Endodermal cell (in vitro differentiated cells): ENCODE measurements at regions not wholly inside any gene's neighbourhood (a gene's known extent, or its start where the extent isn't known, plus 50 kb on each side); places are given as distances from the start of the nearest gene placed in this dataset.

Experiments
- DNase-seq: peaks from one replicate; pipeline ENCODE4 v3.0.0-alpha.2; 2017
- H3K27ac ChIP-seq: 2 replicates; pipeline ENCODE4 v1.5.1; 2013; ENCODE audit warnings: mild to moderate bottlenecking, low read depth, low read length, moderate library complexity
- H3K27me3 ChIP-seq: 2 replicates; pipeline ENCODE4 v1.6.1; 2013; ENCODE audit warnings: mild to moderate bottlenecking, low read length, moderate library complexity; ENCODE audit not compliant: insufficient read depth, control insufficient read depth, poor library complexity, severe bottlenecking
- H3K36me3 ChIP-seq: 2 replicates; pipeline ENCODE4 v1.7.0; 2013; ENCODE audit warnings: mild to moderate bottlenecking, low read length, moderate library complexity; ENCODE audit not compliant: control insufficient read depth, insufficient read depth
- H3K4me1 ChIP-seq: one replicate; pipeline ENCODE4 v1.7.0; 2013; ENCODE audit warnings: low read length; ENCODE audit not compliant: control insufficient read depth, insufficient read depth
- H3K4me3 ChIP-seq: 2 replicates; pipeline ENCODE4 v1.5.1; 2013; ENCODE audit warnings: mild to moderate bottlenecking, low read length, moderate library complexity
- H3K9ac ChIP-seq: 2 replicates; pipeline ENCODE4 v1.6.1; 2013; ENCODE audit warnings: mild to moderate bottlenecking, low read length, moderate library complexity; ENCODE audit not compliant: poor library complexity, severe bottlenecking; ENCODE audit errors: extremely low read depth
- H3K9me3 ChIP-seq: 2 replicates; pipeline ENCODE4 v1.6.1; 2013; ENCODE audit warnings: mild to moderate bottlenecking, low read length, moderate library complexity; ENCODE audit not compliant: control insufficient read depth
- H3K27ac Mint-ChIP-seq: 2 replicates; pipeline ENCODE4 v1.8.0; 2020; ENCODE audit warnings: mixed read lengths
- H3K27me3 Mint-ChIP-seq: 2 replicates; pipeline ENCODE4 v1.8.0; 2021; ENCODE audit warnings: mild to moderate bottlenecking, mixed read lengths; ENCODE audit not compliant: insufficient read depth
- H3K36me3 Mint-ChIP-seq: 2 replicates; pipeline ENCODE4 v1.8.0; 2020; ENCODE audit warnings: low read depth, mixed read lengths
- H3K4me1 Mint-ChIP-seq: 2 replicates; pipeline ENCODE4 v1.8.0; 2020; ENCODE audit warnings: mixed read lengths
- H3K4me3 Mint-ChIP-seq: 2 replicates; pipeline ENCODE4 v1.8.0; 2020; ENCODE audit warnings: mild to moderate bottlenecking, moderate library complexity, mixed read lengths
- H3K9me3 Mint-ChIP-seq: 2 replicates; pipeline ENCODE4 v1.8.0; 2020; ENCODE audit warnings: mild to moderate bottlenecking, mixed read lengths
- WGBS, 2 experiments: methylation state at CpG; one replicate each; pipeline versions ENCODE4 v1.1.5 to v1.1.7; 2013; ENCODE audit warnings: missing lambda C conversion rate in 2 of 2, mixed read lengths in 1 of 2; ENCODE audit not compliant: insufficient coverage in 1 of 2, insufficient read length in 1 of 2; 5-methylcytosine and 5-hydroxymethylcytosine counted together
- TF ChIP-seq, protein P1 (sequence below): fragments of 200-600 bp; sonication (generic); conservative IDR thresholded peaks from 2 replicates; pipeline ENCODE4 v1.5.0; 2021; ENCODE audit warnings: antibody characterized with exemption, mild to moderate bottlenecking

DNA sequence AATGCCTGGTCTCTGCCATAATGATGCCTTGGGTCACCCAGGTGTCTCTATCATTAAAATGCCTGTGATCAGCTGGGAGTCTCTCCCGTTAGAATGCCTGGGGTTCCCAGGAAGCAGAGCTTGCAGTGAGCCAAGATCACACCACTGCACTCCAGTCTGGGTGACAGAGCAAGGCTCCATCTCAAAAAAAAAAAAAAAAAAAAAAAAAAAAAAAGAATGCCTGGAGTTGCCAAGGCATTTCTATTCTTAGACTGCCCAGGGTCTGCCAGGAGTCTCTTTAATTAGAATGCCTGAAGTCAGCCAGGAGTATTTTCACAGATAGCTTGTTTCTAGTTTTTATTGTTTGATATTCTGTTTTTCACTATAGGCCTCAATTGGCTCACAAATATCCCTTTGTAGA lies 1552.5 kb downstream of the UQCRFS1 start:
- H3K4me3 ChIP-seq, result no peak overlapping the region
- Mint-ChIP-seq H3K36me3 (no peaks in the 10 kb centered on the region), H3K27me3 (no peaks in the 10 kb centered on the region), H3K27ac (no peak overlapping the region), H3K4me1 (no peaks in the 10 kb centered on the region), H3K9me3 (peaks cover 95% of the 10 kb centered on the region), H3K4me3 (no peak overlapping the region)
- WGBS, 2 experiments, result 48% methylated on average over 1 of the region's 1 CpG; no CpG with 5 or more reads in 1 of the 2 experiments
- TF ChIP-seq, protein P1, sequence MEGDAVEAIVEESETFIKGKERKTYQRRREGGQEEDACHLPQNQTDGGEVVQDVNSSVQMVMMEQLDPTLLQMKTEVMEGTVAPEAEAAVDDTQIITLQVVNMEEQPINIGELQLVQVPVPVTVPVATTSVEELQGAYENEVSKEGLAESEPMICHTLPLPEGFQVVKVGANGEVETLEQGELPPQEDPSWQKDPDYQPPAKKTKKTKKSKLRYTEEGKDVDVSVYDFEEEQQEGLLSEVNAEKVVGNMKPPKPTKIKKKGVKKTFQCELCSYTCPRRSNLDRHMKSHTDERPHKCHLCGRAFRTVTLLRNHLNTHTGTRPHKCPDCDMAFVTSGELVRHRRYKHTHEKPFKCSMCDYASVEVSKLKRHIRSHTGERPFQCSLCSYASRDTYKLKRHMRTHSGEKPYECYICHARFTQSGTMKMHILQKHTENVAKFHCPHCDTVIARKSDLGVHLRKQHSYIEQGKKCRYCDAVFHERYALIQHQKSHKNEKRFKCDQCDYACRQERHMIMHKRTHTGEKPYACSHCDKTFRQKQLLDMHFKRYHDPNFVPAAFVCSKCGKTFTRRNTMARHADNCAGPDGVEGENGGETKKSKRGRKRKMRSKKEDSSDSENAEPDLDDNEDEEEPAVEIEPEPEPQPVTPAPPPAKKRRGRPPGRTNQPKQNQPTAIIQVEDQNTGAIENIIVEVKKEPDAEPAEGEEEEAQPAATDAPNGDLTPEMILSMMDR, result no peak
- H3K27ac ChIP-seq, result no peak overlapping the region
- no peaks in the 10 kb centered on the region for H3K27me3 ChIP-seq
- peak; percentile 1 for DNase-seq
- H3K9me3 ChIP-seq, result peaks cover 92% of the 10 kb centered on the region
- no peak overlapping the region for H3K9ac ChIP-seq
- H3K4me1 ChIP-seq, result no peaks in the 10 kb centered on the region
- H3K36me3 ChIP-seq, result no peaks in the 10 kb centered on the region

DNA sequence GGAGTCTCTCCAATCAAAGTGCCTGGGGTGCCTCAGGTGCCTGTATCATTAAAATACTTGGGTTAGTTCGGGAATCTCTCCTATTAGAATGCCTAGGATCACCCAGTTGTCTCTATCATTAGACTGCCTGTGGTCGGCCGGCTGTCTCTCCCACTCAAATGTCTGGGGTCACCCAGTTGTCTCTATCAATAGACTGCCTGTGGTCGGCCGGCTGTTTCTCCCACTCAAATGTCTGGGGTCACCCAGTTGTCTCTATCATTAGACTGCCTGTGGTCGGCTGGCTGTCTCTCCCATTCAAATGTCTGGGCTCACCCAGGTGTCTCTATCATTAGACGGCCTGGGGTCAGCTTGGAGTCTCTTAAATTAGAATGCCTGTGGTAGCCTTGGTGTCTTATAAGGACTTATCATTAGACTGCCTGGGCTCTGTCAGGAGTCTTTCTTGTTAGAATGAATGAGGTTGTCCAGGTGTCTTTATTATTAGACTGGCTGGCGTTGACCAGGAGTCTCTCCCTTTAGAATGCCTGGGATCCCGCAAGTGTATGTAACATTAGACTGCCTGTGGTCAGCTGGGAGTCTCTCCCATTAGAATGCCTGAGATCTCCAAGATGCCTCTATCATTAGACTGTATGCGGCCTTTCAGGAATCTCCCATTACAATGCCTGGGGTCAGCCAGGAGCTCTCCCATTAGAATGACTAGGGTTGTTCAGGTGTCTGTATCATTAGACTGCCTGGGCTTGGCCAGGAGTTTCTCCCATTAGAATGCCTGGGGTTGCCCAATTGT lies 1555.5 kb downstream of the UQCRFS1 start:
- H3K27ac ChIP-seq, result no peak overlapping the region
- Mint-ChIP-seq H3K9me3 (peaks cover 95% of the 10 kb centered on the region), H3K4me3 (no peak overlapping the region), H3K36me3 (no peaks in the 10 kb centered on the region), H3K27me3 (no peaks in the 10 kb centered on the region), H3K4me1 (no peaks in the 10 kb centered on the region), H3K27ac (no peak overlapping the region)
- H3K27me3 ChIP-seq, result no peaks in the 10 kb centered on the region
- H3K9ac ChIP-seq, result no peak overlapping the region
- no peaks in the 10 kb centered on the region for H3K36me3 ChIP-seq
- no peaks in the 10 kb centered on the region for H3K4me1 ChIP-seq
- H3K4me3 ChIP-seq, result no peak overlapping the region
- H3K9me3 ChIP-seq, result peaks cover 76% of the 10 kb centered on the region
- peak; percentile 10 for DNase-seq
- 84 to 86% methylated on average over 8 to 10 of the region's 10 CpGs for WGBS, 2 experiments
- TF ChIP-seq, protein P1, result no peak

DNA sequence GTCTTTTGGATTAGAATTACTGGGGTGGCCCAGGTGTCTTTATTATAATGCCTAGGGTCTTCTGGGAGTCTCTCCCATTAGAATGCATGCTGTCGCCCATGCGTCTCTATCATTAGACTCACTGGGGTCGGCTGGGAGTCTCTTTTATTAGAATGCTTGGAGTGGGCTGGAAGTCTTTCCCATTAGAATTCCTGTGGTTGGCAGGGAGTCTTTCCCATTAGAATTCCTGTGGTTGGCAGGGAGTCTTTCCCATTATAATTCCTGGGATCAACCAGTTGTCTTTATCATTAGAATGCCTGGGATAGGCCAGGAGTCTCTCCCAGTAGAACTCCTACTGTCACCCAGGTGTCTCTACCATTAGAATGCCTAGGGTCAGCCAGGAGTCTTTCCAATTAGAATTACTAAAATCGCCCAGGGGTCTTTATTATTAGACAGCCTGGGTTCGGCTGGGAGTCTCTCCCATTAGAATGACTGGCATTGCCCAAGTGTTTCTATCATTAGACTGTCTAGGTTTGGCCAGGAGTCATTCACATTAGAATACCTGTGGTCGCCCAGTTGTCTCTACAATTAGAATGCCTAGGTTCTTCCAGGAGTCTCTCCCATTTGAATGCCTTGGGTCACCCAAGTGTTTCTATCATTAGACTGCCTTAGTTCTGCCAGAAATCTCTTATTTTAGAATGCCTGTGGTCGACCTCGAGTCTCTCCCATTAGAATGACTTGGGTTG lies 1558.5 kb downstream of the UQCRFS1 start:
- TF ChIP-seq, protein P1, result no peak
- no peaks in the 10 kb centered on the region for H3K36me3 Mint-ChIP-seq
- H3K27me3 Mint-ChIP-seq, result no peaks in the 10 kb centered on the region
- H3K4me1 Mint-ChIP-seq, result no peaks in the 10 kb centered on the region
- H3K4me1 ChIP-seq, result no peaks in the 10 kb centered on the region
- H3K9me3 ChIP-seq, result peaks cover 81% of the 10 kb centered on the region
- no peaks in the 10 kb centered on the region for H3K27me3 ChIP-seq
- no peak overlapping the region for H3K27ac Mint-ChIP-seq
- DNase-seq, result no peak
- no peak overlapping the region for H3K4me3 Mint-ChIP-seq
- no peak overlapping the region for H3K9ac ChIP-seq
- H3K9me3 Mint-ChIP-seq, result peaks cover 98% of the 10 kb centered on the region
- H3K4me3 ChIP-seq, result no peak overlapping the region
- H3K36me3 ChIP-seq, result no peaks in the 10 kb centered on the region
- 59 to 69% methylated on average over 5 to 8 of the region's 8 CpGs for WGBS, 2 experiments
- no peak overlapping the region for H3K27ac ChIP-seq
